Spleen (tissue), 11 donors: ENCODE measurements at regions not wholly inside any gene's neighbourhood (a gene's known extent, or its start where the extent isn't known, plus 50 kb on each side); places are given as distances from the start of the nearest gene placed in this dataset.

Experiments
- DNase-seq: peaks from one replicate; pipeline ENCODE4 v3.0.0-alpha.2; 2020
- H3K27ac ChIP-seq, 8 donors: fragments of 200-600 bp; sonication (generic) in 7 of 8; 1 replicate in 4 of 8; 2 replicates in 4 of 8; pipeline versions ENCODE4 v1.5.0 to v1.8.0; 2016 to 2021; ENCODE audit warnings: inconsistent platforms in 4 of 8, mild to moderate bottlenecking in 4 of 8, moderate library complexity in 1 of 8
- H3K27me3 ChIP-seq, 7 donors: fragments of 200-600 bp; sonication (generic) in 6 of 7; replicated peaks in 1 of 7; 1 replicate in 4 of 7; 2 replicates in 3 of 7; pipeline versions ENCODE4 v1.5.0 to v1.8.0; 2016 to 2021; ENCODE audit warnings: inconsistent platforms in 3 of 7, mild to moderate bottlenecking in 1 of 7
- H3K36me3 ChIP-seq, 6 donors: fragments of 200-600 bp; sonication (generic) in 5 of 6; 1 replicate in 4 of 6; 2 replicates in 2 of 6; pipeline versions ENCODE4 v1.5.0 to v1.8.0; 2016 to 2021; ENCODE audit warnings: inconsistent platforms in 2 of 6
- H3K4me1 ChIP-seq, 6 donors: fragments of 200-600 bp; sonication (generic) in 5 of 6; 1 replicate in 3 of 6; 2 replicates in 3 of 6; pipeline versions ENCODE4 v1.5.0 to v1.8.0; 2016 to 2021; ENCODE audit warnings: inconsistent platforms in 3 of 6
- H3K4me3 ChIP-seq, 8 donors: fragments of 200-600 bp; sonication (generic) in 7 of 8; 1 replicate in 4 of 8; 2 replicates in 4 of 8; pipeline versions ENCODE4 v1.5.0 to v1.8.0; 2016 to 2021; ENCODE audit warnings: inconsistent platforms in 4 of 8, mild to moderate bottlenecking in 4 of 8, moderate library complexity in 2 of 8
- H3K9me3 ChIP-seq, 8 donors: fragments of 200-600 bp; sonication (generic) in 7 of 8; 1 replicate in 4 of 8; 2 replicates in 4 of 8; pipeline versions ENCODE4 v1.5.0 to v1.8.0; 2016 to 2021; ENCODE audit warnings: inconsistent platforms in 4 of 8
- POLR2A ChIP-seq, 3 donors: fragments of 450-650 bp; IDR thresholded peaks; one replicate each; pipeline ENCODE4 v1.5.1; 2017; ENCODE audit warnings: antibody characterized with exemption in 3 of 3, mild to moderate bottlenecking in 1 of 3
- POLR2AphosphoS5 ChIP-seq, 3 donors: sonication (generic); formaldehyde crosslinking; IDR thresholded peaks; one replicate each; pipeline ENCODE4 v1.5.1; 2017; ENCODE audit warnings: antibody characterized with exemption in 3 of 3
- WGBS, 5 donors: extraction: QIAGEN DNeasy Blood & Tissue Kit in 3 of 5; methylation state at CpG; one replicate each; pipeline versions ENCODE4 v1.1.5 to v1.1.7; 2013 to 2018; 5-methylcytosine and 5-hydroxymethylcytosine counted together
- intact Hi-C: fragments of 100-400 bp; cut with DNase I; formaldehyde crosslinking; loops from one replicate; pipeline ENCODE4 v1.15.0; 2023; ENCODE audit warnings: low total_unique reads
- TF ChIP-seq, protein P1 (sequence below), 11 experiments: fragments of 200-600 bp in 7 of 11; fragments of 450-650 bp in 4 of 11; sonication (generic) in 4 of 11; IDR thresholded peaks in 8 of 11; conservative IDR thresholded peaks in 3 of 11; 1 replicate in 7 of 11; 2 replicates in 4 of 11; pipeline versions ENCODE4 v1.4.0 to v1.8.0; 2016 to 2021; ENCODE audit warnings: antibody characterized with exemption in 11 of 11, inconsistent platforms in 4 of 11, mild to moderate bottlenecking in 1 of 11
- donor health status: healthy with polysubstance abuse.
- donor health status: DM: no; HTN: no; CAD: no; lungs with moderate emphysema.
- donor health status: DM: no; HTN: no; CAD: no.
- donor health status: Bipolar disorder and iron deficiency.
- donor health status: healthy.
- donor health status: DM: no; HTN: no; CAD: no.
- donor health status: DM: yes; HTN: yes; CAD: no.

DNA sequence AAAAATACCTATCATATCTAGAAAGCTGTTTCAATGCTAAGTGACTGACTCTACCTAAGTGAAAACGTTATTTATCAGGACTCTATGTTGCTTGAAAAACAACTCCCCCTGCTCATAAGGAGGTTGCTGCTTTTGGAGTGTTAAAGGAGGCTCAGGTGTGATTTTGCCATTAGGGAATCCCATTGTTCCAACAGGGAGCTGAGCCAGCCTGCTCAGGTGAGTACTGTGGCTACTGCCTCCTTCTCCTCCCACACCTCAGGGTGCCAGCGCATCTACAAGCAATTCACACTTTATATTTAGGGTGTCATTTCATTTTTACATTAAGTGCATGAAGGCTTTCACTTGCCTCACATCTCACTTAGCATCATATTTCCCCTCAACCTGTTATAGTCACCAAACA, 84.7 kb downstream of the SEM1 start:
- Histone ChIP-seq H3K27ac (no peak overlapping the region), H3K9me3 (peaks cover 0 to 10% (median 6%) of the 10 kb centered on the region in 8 donors), H3K4me1 (no peaks in the 10 kb centered on the region), H3K36me3 (no peaks in the 10 kb centered on the region), H3K4me3 (no peak overlapping the region), H3K27me3 (no peaks in the 10 kb centered on the region)
- DNase-seq: no peak
- intact Hi-C loops: no loop called here
- TF ChIP-seq, protein P1, sequence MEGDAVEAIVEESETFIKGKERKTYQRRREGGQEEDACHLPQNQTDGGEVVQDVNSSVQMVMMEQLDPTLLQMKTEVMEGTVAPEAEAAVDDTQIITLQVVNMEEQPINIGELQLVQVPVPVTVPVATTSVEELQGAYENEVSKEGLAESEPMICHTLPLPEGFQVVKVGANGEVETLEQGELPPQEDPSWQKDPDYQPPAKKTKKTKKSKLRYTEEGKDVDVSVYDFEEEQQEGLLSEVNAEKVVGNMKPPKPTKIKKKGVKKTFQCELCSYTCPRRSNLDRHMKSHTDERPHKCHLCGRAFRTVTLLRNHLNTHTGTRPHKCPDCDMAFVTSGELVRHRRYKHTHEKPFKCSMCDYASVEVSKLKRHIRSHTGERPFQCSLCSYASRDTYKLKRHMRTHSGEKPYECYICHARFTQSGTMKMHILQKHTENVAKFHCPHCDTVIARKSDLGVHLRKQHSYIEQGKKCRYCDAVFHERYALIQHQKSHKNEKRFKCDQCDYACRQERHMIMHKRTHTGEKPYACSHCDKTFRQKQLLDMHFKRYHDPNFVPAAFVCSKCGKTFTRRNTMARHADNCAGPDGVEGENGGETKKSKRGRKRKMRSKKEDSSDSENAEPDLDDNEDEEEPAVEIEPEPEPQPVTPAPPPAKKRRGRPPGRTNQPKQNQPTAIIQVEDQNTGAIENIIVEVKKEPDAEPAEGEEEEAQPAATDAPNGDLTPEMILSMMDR (IDR thresholded peaks at IDR 0.05 in 8 of 11, conservative IDR thresholded peaks at IDR 0.05 in 3 of 11): no peak
- TF ChIP-seq POLR2A (IDR thresholded peaks at IDR 0.05): no peak
- TF ChIP-seq POLR2AphosphoS5 (IDR thresholded peaks at IDR 0.05): no peak
- WGBS, 5 donors: 56 to 67% (median 57%) methylated on average over 2 of the region's 2 CpGs

DNA sequence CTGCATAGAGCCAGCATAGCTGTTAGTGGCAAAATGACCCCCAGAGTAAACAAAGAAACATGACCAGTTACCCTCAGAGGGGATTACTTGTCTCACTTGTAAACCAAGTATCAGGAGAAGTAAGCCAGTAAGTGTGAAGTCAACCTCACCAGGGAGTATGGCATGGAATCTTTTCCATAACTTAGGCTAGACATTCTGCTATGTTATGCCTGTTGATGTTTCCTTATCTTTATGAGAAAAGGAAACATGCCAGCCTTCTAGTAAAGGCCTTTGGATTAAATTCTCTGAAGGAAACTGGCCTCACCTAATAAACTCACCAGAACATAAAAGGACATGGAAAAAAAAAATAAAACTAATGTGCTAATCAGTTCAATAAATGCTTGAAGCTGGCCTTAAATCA, 87.7 kb downstream of the SEM1 start:
- Histone ChIP-seq H3K27me3 (no peaks in the 10 kb centered on the region), H3K4me1 (no peaks in the 10 kb centered on the region), H3K4me3 (no peak overlapping the region), H3K9me3 (peaks cover 0 to 39% (median 29%) of the 10 kb centered on the region in 8 donors), H3K27ac (no peak overlapping the region), H3K36me3 (no peaks in the 10 kb centered on the region)
- no peak for DNase-seq
- TF ChIP-seq POLR2A (IDR thresholded peaks at IDR 0.05) (no peak), POLR2AphosphoS5 (IDR thresholded peaks at IDR 0.05) (no peak)
- TF ChIP-seq, protein P1 (IDR thresholded peaks at IDR 0.05 in 8 of 11, conservative IDR thresholded peaks at IDR 0.05 in 3 of 11): no peak
- intact Hi-C loops: no loop called here

DNA sequence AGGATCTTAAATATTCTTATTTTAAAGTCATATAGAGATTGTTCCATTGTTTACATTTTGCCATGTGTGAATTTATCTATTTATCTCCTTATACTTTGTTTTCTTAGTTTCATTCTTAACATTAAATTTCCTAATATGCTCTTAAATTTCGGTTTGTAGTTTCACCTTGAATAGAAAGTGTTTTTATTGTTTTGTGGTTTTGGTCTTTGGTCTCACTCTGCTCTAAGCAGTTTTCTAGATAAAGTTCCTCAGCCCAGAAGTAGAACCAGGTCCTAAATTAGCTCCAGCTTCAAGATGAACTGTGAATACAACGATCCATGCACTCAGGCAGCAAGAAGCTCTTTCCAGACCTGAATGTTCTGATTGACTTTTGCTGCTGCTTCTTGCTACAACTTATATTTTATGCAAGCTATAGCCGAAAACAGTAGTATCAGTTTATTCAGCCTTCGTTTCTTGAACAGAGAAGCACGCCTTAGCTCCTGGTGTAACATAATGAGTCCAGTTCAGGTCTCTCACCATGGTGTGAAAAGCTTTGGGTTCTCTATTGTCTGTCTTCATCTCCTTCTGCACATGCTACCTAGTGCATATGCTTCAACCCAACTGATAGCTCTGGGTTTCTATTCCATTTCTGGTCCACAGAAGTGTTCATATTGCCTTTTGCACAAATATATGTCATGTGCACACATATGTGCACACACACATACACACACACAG, 95.3 kb downstream of the SEM1 start:
- Histone ChIP-seq H3K27ac (no peak overlapping the region), H3K36me3 (no peaks in the 10 kb centered on the region), H3K9me3 (peaks cover 0 to 40% (median 24%) of the 10 kb centered on the region in 8 donors), H3K27me3 (no peaks in the 10 kb centered on the region), H3K4me3 (no peak overlapping the region), H3K4me1 (no peaks in the 10 kb centered on the region)
- intact Hi-C loops: no loop called here
- WGBS, 5 donors: 78 to 86% (median 83%) methylated on average over 5 of the region's 5 CpGs
- DNase-seq: no peak
- no peak for TF ChIP-seq POLR2A (IDR thresholded peaks at IDR 0.05)
- TF ChIP-seq, protein P1 (IDR thresholded peaks at IDR 0.05 in 8 of 11, conservative IDR thresholded peaks at IDR 0.05 in 3 of 11): no peak
- no peak for TF ChIP-seq POLR2AphosphoS5 (IDR thresholded peaks at IDR 0.05)

DNA sequence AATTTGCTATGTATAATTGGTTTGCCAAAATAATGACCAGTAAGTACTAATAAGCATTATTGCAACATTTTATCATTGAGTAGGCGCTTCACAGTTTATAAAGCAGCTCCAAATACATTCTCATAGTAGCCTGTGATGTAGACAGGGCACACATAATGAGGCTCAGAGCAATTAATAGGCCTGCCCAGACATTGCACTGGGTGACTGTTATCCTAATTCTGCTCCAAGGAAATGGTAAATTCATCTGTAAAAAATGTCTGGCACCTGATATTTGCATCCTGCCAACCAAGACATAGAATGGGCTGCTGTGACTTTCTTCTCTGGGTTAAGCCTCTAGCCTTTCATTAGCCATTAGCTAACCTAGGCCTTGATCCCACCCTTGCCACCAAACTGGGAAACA, 97.6 kb downstream of the SEM1 start:
- TF ChIP-seq, protein P1 (IDR thresholded peaks at IDR 0.05 in 8 of 11, conservative IDR thresholded peaks at IDR 0.05 in 3 of 11): no peak
- TF ChIP-seq POLR2AphosphoS5 (IDR thresholded peaks at IDR 0.05): no peak
- 75 to 95% (median 84%) methylated on average over 1 of the region's 1 CpG for WGBS, 5 donors
- Histone ChIP-seq H3K27ac (no peak overlapping the region), H3K36me3 (no peaks in the 10 kb centered on the region), H3K27me3 (no peaks in the 10 kb centered on the region), H3K4me3 (no peak overlapping the region), H3K9me3 (peaks cover 0 to 19% (median 8%) of the 10 kb centered on the region in 8 donors), H3K4me1 (no peaks in the 10 kb centered on the region)
- DNase-seq: no peak
- intact Hi-C loops: no loop called here
